HG02973 (cell line): ENCODE measurements at regions not wholly inside any gene's neighbourhood (a gene's known extent, or its start where the extent isn't known, plus 50 kb on each side); places are given as distances from the start of the nearest gene placed in this dataset.

Experiments used
- ATAC-seq: cut with Tn5 transposase; IDR thresholded peaks from one replicate; pipeline ENCODE4 v1.9.1; 2021; ENCODE audit warnings: moderate library complexity; ENCODE audit not compliant: unreplicated experiment

DNA sequence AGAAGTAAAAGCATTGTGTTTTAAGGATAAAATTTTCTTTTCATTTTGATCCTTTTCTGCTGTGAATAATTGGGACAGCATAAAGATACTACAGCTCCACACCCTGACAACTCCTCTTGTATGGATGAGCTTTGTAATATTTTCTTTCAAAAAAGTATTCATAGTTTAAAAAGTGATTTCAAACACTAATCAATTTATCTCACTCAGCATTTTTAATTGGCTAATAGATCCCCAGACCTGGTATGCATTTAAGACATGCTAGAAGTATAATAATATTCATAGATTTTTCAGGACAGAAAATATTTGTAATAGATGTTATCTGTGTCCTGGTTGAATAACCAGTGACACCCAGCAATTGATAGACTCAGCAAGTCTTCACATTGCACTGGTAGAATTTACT, 510.7 kb downstream of the RIT2 start:
- ATAC-seq = no peak

DNA sequence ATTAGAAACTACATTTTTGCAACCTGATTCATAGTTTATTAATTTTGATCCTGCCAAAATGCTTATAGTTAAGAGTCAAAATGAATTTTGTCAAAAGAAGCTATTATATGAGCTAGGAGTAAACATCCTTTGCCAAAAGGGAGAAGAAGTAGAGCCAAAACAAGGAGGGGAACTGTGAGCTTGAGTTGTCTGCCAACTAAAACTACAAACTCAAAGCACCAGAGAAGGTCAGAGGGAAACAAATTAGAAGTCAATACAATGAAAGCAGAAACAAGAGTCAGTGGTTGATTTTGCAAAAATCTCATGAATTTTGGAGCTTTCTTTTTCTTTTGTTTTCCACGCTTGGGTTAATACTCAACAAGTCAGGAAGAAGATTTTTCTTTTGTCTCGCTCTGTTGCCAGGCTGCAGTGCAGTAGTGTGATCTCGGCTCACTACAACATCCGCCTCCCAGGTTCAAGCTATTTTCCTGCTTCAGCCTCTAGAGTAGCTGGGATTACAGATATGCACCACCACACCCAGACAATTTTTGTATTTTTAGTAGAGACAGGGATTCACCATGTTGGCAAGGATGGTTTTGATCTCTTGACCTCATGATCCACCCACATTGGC, 508.5 kb downstream of the RIT2 start:
- ATAC-seq = no peak

DNA sequence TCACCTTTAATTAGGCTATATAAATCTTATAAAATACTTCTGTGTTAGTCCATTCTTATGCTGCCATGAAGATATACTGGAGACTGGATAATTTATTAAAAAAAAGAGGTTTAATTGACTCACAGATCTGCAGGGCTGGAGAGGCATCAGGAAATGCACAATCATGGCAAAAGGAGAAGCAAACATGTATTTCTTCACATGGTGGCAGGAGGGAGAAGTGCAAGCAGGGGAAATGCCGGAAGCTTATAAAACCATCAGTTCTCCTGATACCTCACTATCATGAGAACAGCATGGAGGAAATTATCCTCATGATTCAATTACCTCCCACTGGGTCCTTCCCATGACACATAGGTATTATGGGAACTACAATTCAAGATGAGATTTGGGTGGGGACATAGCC, 504.4 kb downstream of the RIT2 start:
- no peak for ATAC-seq

DNA sequence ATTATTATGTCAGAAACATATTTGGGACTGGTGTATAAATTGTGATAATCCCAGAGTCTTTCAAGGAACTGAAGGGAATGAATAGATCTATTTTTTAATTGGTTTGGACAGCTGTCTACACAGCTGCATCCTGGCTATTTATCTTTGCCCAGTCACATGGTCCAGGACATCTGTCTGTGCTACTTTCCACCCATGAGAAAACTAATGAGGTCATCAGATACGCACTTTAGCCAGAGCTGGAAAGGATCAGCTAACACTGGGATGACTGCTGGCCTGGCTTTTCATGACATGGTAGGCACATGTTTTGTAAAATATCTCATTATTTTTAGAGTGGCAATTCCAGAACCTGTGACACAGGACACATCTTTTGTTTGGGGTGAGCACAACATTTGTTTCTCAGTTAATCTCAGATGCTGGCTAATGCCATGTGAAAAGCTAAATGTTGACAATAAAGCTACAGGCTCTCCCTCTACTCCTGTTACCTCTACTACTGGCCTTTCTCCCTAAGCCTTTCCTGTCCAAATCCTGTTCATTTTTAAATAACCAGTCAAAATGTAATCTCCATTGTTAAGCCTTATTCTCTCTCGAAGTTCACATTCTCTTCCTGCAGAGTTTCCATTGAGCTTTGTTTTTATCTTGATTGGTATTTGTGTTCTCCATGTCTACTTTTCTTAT, 500.7 kb downstream of the RIT2 start:
- no peak for ATAC-seq

DNA sequence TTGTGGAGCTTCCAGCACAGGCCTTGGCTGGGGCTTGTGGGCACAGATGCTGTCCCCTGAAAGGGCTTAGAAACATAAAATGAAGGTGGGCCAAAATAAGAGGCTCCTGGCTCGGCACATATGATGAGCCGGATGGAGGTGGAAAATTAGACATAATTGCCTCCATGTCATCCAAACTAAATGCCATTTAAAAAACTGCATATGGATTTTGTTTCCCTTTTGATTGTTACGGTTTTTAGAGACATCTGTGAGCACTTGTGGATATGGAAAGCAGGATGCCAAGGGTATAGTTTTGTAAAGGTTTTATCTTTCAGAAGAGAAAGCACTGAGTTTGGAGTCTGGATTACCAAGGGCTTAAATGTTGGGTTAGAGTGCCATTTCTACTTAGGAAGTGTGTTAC, 498.3 kb downstream of the RIT2 start:
- no peak for ATAC-seq

DNA sequence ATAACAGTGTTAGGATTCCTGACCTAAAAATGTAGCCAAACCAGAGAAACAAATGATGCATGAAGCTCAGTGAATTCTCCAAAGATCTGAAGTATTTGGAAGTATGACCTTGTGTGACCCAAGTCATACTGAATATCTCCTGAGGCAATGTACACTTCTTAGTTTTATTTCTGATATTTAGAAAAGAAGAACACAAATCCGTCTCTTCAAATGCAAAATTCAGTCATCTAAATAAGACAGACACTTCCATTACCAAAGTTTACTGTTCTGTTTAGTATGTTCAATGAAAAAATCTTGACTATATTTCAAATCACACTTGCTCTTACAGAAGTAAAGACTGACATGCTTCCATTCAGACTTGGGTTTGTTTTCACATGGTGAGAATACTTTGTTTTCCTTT, 495.7 kb downstream of the RIT2 start:
- no peak for ATAC-seq

DNA sequence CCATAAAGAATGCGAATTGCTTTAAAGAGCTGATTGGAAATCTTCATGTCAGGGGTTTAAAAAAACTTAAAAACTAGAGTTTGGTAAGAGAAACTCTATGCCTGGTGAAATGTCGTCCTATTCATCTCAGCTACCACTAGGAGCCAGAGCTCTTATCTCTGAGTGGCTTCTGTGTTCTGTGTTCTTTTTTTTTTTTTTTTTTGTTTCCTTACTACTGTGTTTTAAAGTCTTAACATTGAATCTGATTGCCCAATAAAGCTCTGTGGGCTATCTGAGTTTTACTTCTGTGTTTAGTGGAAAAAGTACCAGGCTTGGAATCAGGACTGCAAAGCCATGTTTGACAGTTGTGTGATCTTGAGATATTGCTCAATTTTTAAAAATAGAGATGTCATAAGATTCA, 494.8 kb downstream of the RIT2 start:
- ATAC-seq = no peak

DNA sequence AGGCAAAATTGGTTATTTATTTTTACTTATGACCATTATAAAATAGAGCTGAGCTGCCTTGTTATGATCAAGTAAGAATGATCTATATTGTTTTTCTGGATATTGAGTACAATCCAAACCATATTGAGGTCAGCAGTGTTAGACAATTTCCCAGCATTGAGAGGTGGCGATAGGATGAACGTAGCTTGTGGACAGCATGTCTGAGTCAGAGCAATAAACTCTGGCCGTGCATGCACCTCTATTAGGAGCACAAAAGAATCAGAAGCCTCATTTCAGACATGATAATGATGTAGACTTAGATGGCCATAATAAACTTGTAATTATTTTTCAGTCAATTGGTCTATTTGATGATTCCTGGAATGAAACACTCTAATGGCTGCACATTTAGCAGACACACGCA, 491.6 kb downstream of the RIT2 start:
- ATAC-seq = no peak

DNA sequence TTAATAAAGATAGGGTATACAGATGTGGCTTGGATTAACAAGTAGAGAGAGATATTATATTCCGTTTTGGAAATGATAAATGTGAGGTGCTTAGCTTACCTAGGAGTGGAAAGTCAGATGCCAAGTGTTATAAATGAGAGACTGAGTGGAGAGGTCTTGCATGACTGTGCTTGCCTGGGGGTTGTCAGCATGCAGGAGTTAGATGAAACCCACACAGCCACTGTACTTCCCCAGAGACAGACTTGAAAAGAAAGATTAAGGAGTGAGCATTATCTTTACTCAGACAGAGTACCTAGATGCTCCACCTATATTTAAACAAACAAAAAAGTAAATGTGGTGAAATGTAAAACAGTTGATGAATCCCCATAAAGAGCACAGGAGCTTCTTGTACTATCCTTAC, 482.7 kb downstream of the RIT2 start:
- no peak for ATAC-seq

DNA sequence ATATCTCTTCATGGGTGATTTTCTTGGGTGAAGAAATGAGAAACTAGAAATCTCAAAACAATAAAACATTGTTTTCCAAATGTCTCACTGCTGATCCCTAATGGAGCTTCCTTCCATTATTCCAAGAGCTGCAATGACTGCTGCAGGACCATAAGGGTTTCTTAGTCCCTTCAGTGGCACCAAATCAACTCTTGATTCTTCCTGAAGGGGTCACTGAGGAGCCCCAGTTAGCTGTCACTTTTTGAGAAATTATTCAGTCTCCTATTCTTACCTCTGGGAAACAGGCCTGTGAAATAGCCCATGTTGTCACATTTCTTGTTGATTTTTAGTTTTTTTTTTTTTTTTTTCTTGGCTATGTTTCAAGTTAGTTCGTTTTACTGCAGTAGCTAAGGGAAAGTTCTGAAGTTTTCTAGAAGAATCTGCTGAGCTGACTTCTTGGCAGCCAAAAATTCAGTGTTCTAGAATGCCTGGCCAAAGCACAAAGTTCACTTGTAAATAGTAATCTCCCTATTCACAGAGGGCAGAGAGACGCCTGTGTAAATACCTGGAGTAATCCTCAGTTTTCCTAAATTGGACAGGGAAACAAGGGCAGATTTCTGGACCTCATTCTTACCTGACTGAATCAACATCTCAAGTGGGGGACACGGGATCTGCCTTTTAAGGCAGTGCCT, 480.0 kb downstream of the RIT2 start:
- no peak for ATAC-seq

DNA sequence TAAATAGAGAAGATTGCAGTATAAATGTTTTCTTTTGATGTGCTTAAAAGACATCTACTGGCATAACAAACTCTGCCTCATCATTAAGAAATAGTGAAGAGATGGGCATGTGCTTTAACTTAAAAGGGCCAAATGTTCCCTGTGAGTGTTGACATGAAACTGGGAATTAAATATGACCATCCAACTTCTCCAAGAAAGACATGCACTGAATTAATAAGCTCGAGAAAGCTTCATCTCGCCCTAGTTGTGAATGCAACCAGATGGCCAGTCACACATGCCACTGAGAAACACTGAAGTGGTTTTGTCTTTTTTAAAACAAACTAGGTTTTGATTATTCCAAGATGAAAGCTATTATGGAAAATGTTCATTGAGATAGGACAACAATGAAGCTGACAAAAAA, 479.2 kb downstream of the RIT2 start:
- no peak for ATAC-seq

DNA sequence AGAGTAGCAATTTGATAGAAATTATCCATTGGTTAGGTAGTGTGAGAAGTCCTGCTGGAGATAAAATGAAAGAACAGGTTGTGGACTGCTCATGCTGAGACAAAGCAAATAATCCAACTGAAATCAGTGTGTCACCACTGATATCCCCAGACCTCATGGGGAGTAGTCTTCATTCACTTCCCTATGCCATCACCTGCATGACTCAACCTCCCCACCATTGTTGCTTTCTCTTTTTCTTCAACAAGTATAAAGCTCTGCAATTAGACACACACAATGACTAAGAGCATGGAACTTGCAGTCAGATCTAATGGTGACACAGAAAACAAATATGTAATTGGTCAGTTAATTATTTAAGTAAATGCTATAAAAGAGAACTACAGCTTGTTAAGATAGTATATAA, 475.3 kb downstream of the RIT2 start:
- no peak for ATAC-seq

DNA sequence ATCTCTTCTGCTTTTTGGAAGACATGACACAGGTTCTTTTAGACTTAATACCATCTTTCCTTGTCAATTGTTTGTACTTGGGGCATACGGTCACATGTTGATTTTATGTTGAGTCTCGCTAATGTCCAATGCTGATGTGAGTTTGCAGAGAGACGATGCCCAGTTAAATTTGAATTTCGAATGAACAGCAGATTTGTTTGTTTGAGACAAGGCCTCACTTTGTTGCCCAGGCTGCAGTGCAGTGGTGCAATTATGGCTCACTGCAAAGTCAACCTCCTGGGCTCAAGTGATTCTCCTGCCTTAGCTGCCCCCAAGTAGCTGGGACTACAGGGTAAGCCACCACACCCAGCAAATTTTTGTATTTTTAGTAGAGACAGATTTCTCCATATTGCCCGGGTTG, 473.5 kb downstream of the RIT2 start:
- ATAC-seq = no peak

DNA sequence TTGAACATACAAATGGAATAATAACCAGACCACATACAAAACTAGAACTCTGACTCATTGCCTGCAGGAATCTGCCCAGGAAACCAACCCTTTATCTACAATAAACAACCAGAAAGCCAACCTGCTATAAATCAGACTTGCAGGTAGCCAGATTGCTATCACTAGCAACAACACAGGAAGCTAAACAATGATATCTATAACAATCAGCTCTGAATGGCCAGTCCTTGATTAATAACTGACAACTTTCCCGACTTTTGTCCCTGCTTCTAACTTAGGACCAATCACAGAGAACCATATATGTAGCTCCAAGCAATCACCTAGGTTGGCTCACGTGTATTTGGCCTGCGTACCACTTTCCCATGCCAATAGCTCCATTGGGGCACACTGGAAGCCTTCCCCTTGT, 470.8 kb downstream of the RIT2 start:
- ATAC-seq = no peak

DNA sequence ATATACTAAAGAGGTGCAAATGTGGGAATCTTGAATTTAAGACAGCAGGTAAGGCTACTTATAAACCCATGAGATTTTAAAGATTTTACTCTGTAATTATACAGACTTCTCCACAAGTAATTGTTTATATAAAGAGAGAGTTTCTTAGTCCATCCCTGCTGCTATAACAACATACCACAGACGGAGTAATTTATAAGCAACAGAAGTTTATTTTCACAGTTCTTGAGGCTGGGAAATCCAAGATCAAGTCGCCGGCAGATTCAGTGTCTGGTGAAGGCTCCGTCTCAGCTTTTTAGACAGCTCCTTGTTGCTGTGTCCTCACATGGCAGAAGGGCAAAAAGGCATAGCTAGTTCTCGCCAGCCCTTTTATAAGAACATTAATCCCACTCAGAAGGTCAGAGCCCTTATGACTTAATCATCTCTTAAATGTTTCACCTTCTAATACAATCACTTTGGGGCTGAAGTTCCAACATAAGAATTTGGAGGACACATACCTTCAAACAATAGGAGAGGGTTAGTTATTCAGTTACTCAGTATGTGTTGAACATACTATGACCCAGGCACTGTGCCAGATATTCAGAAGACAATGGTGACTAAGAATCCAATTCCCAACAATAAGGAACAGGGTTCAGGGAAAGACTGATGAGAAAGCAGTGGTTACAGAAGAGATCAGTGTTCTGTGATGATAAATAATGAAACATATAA, 466.0 kb downstream of the RIT2 start:
- no peak for ATAC-seq

DNA sequence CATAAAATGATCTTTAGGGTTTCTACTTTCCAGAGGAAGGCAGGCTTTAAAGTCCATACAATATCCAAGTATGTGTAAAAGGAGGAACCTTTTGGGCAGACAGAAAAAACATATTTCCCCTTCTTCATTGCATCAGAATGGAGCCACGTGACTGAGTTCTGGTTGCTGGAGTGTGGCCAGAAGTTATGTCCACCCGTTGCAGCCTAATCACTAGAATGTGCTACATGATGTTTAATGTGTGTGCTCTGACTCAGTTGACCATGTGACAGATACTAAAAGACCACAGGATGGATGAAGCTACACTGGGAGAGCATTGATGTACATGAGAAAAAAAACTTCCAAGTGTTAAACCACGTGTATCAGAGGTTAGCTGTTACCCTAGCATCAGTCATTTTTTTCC, 460.9 kb downstream of the RIT2 start:
- ATAC-seq = no peak

DNA sequence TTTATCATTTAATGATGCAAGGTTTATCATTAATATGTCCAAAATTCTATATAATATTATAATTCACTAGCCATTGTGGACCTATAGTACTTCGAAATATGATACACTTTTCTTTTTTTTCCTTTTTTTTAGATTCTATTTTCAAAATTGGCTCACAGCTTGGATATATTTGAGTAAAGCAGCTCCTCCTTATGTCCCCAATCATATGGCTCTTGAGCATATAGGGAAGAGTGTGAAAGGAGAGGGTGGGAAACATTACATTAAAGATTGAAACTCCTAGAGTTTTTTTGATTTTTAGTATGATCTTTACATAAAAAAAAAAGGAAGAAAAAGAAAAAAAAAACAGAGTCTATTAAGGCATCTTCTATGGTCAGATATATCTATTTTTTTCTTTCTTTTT, 457.9 kb downstream of the RIT2 start:
- no peak for ATAC-seq

DNA sequence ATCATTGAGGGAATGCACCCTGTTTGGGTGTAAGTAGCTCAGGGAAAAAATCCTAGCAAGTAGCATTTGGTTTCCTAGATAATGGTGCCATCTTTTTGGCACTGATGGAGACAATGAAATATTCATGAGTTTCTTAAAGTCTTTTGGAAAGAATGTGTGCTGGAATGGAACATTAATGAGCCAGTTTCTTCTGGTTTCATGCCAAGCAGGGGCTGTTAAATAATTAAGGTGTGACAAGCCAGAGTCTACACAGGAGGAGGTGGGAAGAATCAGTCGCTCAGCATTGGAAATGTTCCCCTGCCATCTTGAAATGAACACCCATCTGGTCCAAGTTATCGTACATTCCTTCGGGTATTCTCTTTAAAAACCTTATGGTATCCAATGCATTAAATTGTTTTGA, 457.3 kb downstream of the RIT2 start:
- ATAC-seq = no peak

DNA sequence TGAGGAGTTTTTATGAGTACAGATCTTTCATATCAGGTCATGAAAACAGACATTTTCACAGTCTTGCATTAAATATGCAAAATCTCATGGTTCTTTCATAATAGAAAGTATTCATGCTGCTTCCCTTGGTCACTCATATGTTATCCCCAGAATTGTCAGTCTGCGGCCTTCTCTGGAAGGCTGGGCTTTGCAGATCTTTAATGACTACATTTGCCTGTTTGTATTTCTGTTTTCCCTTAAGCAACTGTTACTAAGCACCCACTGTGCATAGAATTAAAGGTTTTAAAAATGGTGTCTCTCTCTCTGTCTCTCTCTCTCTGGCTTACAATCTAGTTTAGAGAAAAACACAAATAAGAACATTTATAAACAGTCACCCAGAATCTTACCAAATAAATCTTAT, 456.3 kb downstream of the RIT2 start:
- no peak for ATAC-seq

DNA sequence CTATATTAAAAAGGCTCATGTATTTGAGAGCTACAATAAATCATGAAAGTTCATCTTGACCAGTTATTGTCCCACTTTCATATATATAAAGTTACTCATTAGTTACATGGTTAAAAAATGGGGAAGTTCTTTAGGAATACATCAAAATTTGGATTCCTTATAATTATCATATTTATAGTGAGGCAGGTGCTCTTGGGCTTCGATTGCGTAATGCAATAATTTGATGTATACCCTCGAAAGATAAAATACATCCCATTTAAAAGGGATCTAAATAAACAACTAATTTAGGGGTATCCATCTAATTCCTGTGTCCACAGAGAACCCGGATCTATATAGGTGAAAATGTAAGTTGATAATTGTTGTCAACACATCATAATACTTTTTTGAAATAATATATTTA, 444.6 kb downstream of the RIT2 start:
- ATAC-seq = no peak

DNA sequence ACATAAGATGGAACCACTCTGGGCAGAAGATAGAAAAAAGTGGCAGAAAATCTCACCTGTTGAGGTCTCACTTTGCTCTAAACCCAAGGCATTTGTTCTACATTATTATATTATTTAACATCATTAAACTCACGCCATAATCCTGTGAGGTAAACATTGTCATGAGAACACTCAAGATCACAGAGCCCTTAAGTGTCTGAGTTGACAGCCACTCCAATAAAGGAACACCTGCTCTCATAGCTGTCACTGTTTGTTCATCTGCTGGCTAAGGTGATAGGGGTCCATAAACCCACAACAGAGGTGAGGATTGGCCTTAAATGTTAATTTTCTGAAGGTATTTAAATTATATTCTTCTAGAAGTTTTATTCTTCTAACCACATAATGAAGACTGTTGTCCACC, 439.7 kb downstream of the RIT2 start:
- ATAC-seq = no peak

DNA sequence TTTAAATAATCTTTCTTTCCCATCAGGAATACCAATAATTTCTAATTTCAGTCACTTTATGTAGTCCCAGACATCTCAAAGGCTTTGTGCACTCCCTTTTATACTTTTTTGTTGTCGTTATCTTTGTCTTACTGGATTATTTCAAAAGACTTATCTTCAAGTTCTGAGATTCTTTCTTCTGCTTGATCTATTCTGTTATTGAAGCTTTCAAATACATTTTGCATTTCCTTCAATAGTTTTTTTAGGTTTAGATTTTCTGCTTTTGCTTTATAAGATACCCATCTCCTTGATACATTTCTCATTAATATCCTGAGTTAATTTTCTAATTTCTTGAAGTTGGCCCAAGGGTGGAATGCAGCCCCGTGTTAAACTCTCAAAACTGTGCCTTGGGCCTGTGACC, 432.4 kb downstream of the RIT2 start:
- ATAC-seq = no peak
